CD4-positive, alpha-beta memory T cell (primary cell): ENCODE measurements at regions not wholly inside any gene's neighbourhood (a gene's known extent, or its start where the extent isn't known, plus 50 kb on each side); places are given as distances from the start of the nearest gene placed in this dataset.

Experiments
- CTCF ChIA-PET: fragments of 350-600 bp; sonication (Branson Sonifier 250); formaldehyde crosslinking; loops from one replicate; lab custom pipeline; 2021; ENCODE audit warnings: inconsistent platforms; ENCODE audit not compliant: partially characterized antibody; lab: Charles Lee
- POLR2A ChIA-PET: fragments of 350-600 bp; sonication (Branson Sonifier 250); formaldehyde crosslinking; loops from one replicate; lab custom pipeline; 2021; ENCODE audit not compliant: partially characterized antibody; lab: Charles Lee
- DNase-seq, 5 donors: peaks; one replicate each; pipeline versions ENCODE4 v3.0.0 to v3.0.0-alpha.2; 2020 to 2022; ENCODE audit warnings: mixed read lengths in 1 of 5
- H3K27ac ChIP-seq: one replicate; pipeline ENCODE4 v1.7.0; 2013; ENCODE audit warnings: low read depth, low read length
- H3K27me3 ChIP-seq: 2 replicates; pipeline ENCODE4 v1.7.0; 2013; ENCODE audit warnings: mild to moderate bottlenecking, low read length, moderate library complexity; ENCODE audit not compliant: insufficient read depth
- H3K36me3 ChIP-seq: 2 replicates; pipeline ENCODE4 v1.7.0; 2013; ENCODE audit warnings: mild to moderate bottlenecking, low read length, moderate library complexity; ENCODE audit not compliant: insufficient read depth
- H3K4me1 ChIP-seq: 2 replicates; pipeline ENCODE4 v1.7.0; 2013; ENCODE audit warnings: mild to moderate bottlenecking, low read length, moderate library complexity; ENCODE audit not compliant: insufficient read depth
- H3K4me3 ChIP-seq, 2 donors: one replicate each; pipeline ENCODE4 v1.7.0; 2013; ENCODE audit warnings: low read length in 2 of 2, mild to moderate bottlenecking in 1 of 2
- H3K9me3 ChIP-seq, 2 donors: one replicate each; pipeline ENCODE4 v1.7.0; 2013; ENCODE audit warnings: low read length in 2 of 2, control low read depth in 1 of 2; ENCODE audit not compliant: control insufficient read depth in 1 of 2
- H3K27ac Mint-ChIP-seq, 7 donors: one replicate each; pipeline ENCODE4 v1.8.0; 2020 to 2021; ENCODE audit warnings: mixed read lengths in 7 of 7, mild to moderate bottlenecking in 6 of 7, inconsistent platforms in 3 of 7, moderate library complexity in 3 of 7
- H3K27me3 Mint-ChIP-seq, 2 donors: one replicate each; pipeline ENCODE4 v1.8.0; 2020 to 2021; ENCODE audit warnings: mixed read lengths in 2 of 2
- H3K36me3 Mint-ChIP-seq, 2 donors: one replicate each; pipeline ENCODE4 v1.8.0; 2020 to 2021; ENCODE audit warnings: mixed read lengths in 2 of 2, inconsistent platforms in 1 of 2, mild to moderate bottlenecking in 1 of 2
- H3K4me1 Mint-ChIP-seq, 4 donors: one replicate each; pipeline ENCODE4 v1.8.0; 2020 to 2021; ENCODE audit warnings: mixed read lengths in 4 of 4, mild to moderate bottlenecking in 1 of 4
- H3K4me3 Mint-ChIP-seq, 8 donors: one replicate each; pipeline ENCODE4 v1.8.0; 2020 to 2021; ENCODE audit warnings: mixed read lengths in 8 of 8, mild to moderate bottlenecking in 7 of 8, moderate library complexity in 6 of 8, inconsistent platforms in 3 of 8
- H3K9me3 Mint-ChIP-seq, 8 donors: one replicate each; pipeline ENCODE4 v1.8.0; 2020 to 2021; ENCODE audit warnings: mixed read lengths in 8 of 8, mild to moderate bottlenecking in 5 of 8, inconsistent platforms in 3 of 8, moderate library complexity in 1 of 8
- intact Hi-C: fragments of 100-400 bp; cut with micrococcal nuclease; formaldehyde crosslinking; loops from one replicate; pipeline ENCODE4 v1.15.1; 2023

GRCh38 chr2:54403512-54404238 is 52.5 kb upstream of the SPTBN1 start:
- Mint-ChIP-seq H3K36me3 (no peaks in the 10 kb centered on the region), H3K27ac (peak overlapping the region in 2 of 7 donors; percentile 20 to 26), H3K9me3 (peaks cover 0 to 3% (median 0%) of the 10 kb centered on the region in 8 donors), H3K4me1 (peaks cover 4 to 14% (median 7%) of the 10 kb centered on the region in 4 donors), H3K4me3 (no peak overlapping the region), H3K27me3 (peaks cover 0 to 1% of the 10 kb centered on the region in 2 donors)
- H3K4me3 ChIP-seq: no peak overlapping the region
- no peak overlapping the region for H3K27ac ChIP-seq
- CTCF ChIA-PET: no interaction called here
- peaks cover 13% of the 10 kb centered on the region for H3K4me1 ChIP-seq
- POLR2A ChIA-PET: no interaction called here
- no peaks in the 10 kb centered on the region for H3K27me3 ChIP-seq
- no peak for DNase-seq
- no peaks in the 10 kb centered on the region for H3K36me3 ChIP-seq
- intact Hi-C loops: no loop called here
- H3K9me3 ChIP-seq: no peaks in the 10 kb centered on the region

- no peak overlapping the region for H3K27ac ChIP-seq
- POLR2A ChIA-PET: no interaction called here
These were observed 51.9 kb upstream of the SPTBN1 start for GRCh38 chr2:54404270-54404669.

GRCh38 chr2:54406031-54406430 is 50.1 kb upstream of the SPTBN1 start:
- H3K4me3 Mint-ChIP-seq: no peak overlapping the region
- intact Hi-C loops: no loop called here
- Histone ChIP-seq H3K4me3 (no peak overlapping the region), H3K4me1 (peaks cover 13% of the 10 kb centered on the region), H3K27ac (no peak overlapping the region), H3K36me3 (no peaks in the 10 kb centered on the region), H3K9me3 (no peaks in the 10 kb centered on the region), H3K27me3 (no peaks in the 10 kb centered on the region)
- DNase-seq: no peak
- POLR2A ChIA-PET: no interaction called here
- peaks cover 0 to 3% (median 0%) of the 10 kb centered on the region in 8 donors for H3K9me3 Mint-ChIP-seq
- no peaks in the 10 kb centered on the region for H3K36me3 Mint-ChIP-seq
- H3K27ac Mint-ChIP-seq: no peak overlapping the region
- H3K4me1 Mint-ChIP-seq: peaks cover 4 to 14% (median 7%) of the 10 kb centered on the region in 4 donors
- peaks cover 1 to 8% of the 10 kb centered on the region in 2 donors for H3K27me3 Mint-ChIP-seq
- CTCF ChIA-PET: no interaction called here

More at GRCh38 chr2:54404270-54404669, 51.9 kb upstream of the SPTBN1 start:
- Mint-ChIP-seq H3K36me3 (no peaks in the 10 kb centered on the region), H3K27ac (peak overlapping the region in 3 of 7 donors; percentile 19 to 64 (median 52)), H3K4me1 (peaks cover 4 to 14% (median 7%) of the 10 kb centered on the region in 4 donors), H3K9me3 (peaks cover 0 to 3% (median 0%) of the 10 kb centered on the region in 8 donors), H3K4me3 (peak overlapping the region in 3 of 8 donors; percentile 2 to 29 (median 3)), H3K27me3 (peaks cover 0 to 1% of the 10 kb centered on the region in 2 donors)
- DNase-seq: peak in 2 of 5 donors; percentile 2 to 12
- Histone ChIP-seq H3K36me3 (no peaks in the 10 kb centered on the region), H3K9me3 (no peaks in the 10 kb centered on the region), H3K27me3 (no peaks in the 10 kb centered on the region), H3K4me1 (peaks cover 13% of the 10 kb centered on the region), H3K4me3 (no peak overlapping the region)
- intact Hi-C loops: no loop called here
- CTCF ChIA-PET: no interaction called here
